ENCODE measurements at regions not wholly inside any gene's neighbourhood (a gene's known extent, or its start where the extent isn't known, plus 50 kb on each side); places are given as distances from the start of the nearest gene placed in this dataset.
"Not testable (repeated sequence)": the region's sequence is repeated elsewhere in the genome, so short reads cannot be mapped to it uniquely, and the experiment has no call there.

DNA sequence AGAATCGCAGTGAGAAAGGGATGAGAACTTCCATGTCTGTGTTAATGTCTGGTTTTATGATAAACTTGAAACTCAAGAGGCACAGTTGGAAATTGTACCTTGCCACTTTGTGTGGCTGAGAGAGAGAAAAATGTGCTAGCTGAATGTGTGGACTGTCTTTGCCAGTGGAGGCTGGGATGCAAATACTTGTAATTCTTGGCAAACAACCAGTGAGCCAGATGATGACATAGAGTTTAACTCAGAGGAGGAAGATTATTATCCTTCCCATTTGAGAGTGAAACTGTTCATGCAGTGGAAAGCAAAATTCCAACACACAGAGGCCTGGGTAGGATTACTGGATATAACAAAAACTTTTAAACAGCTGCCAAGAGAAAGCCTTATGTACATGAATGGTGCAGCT is 349.1 kb upstream of the NPAP1 start:
- H3K27ac Mint-ChIP-seq; H3K36me3 ChIP-seq (ENCODE audit: insufficient read depth, low read length); H3K9me3 Mint-ChIP-seq; H3K9me3 ChIP-seq (ENCODE audit: low read length); H3K27me3 Mint-ChIP-seq; H3K27me3 ChIP-seq (ENCODE audit: insufficient read depth, low read length, poor library complexity, severe bottlenecking); H3K4me3 ChIP-seq (ENCODE audit: low read length); H3K4me1 ChIP-seq (ENCODE audit: insufficient read depth, low read length); DNase-seq; H3K4me1 Mint-ChIP-seq; POLR2A ChIA-PET; H3K27ac ChIP-seq (ENCODE audit: low read depth, low read length); CTCF ChIA-PET; H3K36me3 Mint-ChIP-seq; H3K4me3 Mint-ChIP-seq: not testable (repeated sequence)

DNA sequence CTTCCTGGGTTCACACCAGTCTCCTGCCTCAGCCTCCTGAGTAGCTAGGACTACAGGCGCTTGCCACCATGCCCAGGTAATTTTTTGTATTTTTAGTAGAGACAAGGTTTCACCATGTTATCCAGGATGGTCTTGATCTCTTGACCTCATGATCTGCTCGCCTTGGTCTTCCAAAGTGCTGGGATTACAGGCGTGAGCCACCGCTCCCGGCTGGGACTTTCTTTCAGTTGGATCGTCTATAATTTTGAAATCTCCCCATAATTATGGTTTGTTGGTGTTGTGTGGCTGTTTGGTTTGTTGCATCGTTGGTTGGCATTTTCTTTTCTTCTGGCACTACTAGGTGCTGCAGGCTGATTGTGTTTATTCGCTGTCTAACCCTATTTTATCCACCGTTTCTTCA is 343.6 kb upstream of the NPAP1 start:
- H3K27ac Mint-ChIP-seq; H3K36me3 ChIP-seq (ENCODE audit: insufficient read depth, low read length); POLR2A ChIA-PET; H3K9me3 ChIP-seq (ENCODE audit: low read length); H3K4me3 Mint-ChIP-seq; H3K36me3 Mint-ChIP-seq; H3K27me3 ChIP-seq (ENCODE audit: insufficient read depth, low read length, poor library complexity, severe bottlenecking); CTCF ChIA-PET; H3K27ac ChIP-seq (ENCODE audit: low read depth, low read length); H3K27me3 Mint-ChIP-seq; H3K4me1 Mint-ChIP-seq; H3K4me3 ChIP-seq (ENCODE audit: low read length); DNase-seq; H3K4me1 ChIP-seq (ENCODE audit: insufficient read depth, low read length): not testable (repeated sequence)
- H3K9me3 Mint-ChIP-seq: peaks cover 4 to 14% (median 6%) of the 10 kb centered on the region in 5 donors

GRCh38 chr15:24341876-24342275 is 333.7 kb upstream of the NPAP1 start:
- DNase-seq; H3K4me3 ChIP-seq (ENCODE audit: low read length); H3K36me3 ChIP-seq (ENCODE audit: insufficient read depth, low read length); H3K27me3 ChIP-seq (ENCODE audit: insufficient read depth, low read length, poor library complexity, severe bottlenecking); H3K4me3 Mint-ChIP-seq; H3K27me3 Mint-ChIP-seq; H3K4me1 ChIP-seq (ENCODE audit: insufficient read depth, low read length); H3K4me1 Mint-ChIP-seq; H3K27ac ChIP-seq (ENCODE audit: low read depth, low read length); CTCF ChIA-PET; H3K27ac Mint-ChIP-seq; POLR2A ChIA-PET; H3K36me3 Mint-ChIP-seq; H3K9me3 ChIP-seq (ENCODE audit: low read length): not testable (repeated sequence)
- H3K9me3 Mint-ChIP-seq: peaks cover 0 to 26% (median 8%) of the 10 kb centered on the region in 5 donors

DNA sequence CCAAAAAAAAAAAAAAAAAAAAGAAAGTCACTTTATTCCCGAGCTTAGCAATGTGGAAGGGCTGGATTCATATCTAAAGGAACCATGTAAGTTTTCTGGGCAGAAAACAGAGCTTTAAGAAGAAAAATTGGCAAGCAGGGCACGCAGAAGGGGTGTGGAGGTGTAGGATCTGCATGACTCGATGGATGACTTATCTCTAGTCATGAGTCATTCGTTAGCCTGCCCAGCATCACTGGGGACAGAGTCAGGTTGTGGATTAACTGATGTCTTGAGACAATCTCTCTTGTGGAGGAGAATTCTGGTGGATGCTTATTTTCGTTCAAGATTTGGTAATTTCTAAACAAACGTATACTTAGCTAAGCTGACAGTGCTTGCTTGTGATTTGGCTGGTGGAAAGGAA is 322.8 kb upstream of the NPAP1 start:
- H3K4me3 ChIP-seq (ENCODE audit: low read length); H3K4me1 Mint-ChIP-seq; H3K27me3 ChIP-seq (ENCODE audit: insufficient read depth, low read length, poor library complexity, severe bottlenecking); CTCF ChIA-PET; H3K9me3 ChIP-seq (ENCODE audit: low read length); H3K4me3 Mint-ChIP-seq; H3K27ac Mint-ChIP-seq; POLR2A ChIA-PET; H3K27me3 Mint-ChIP-seq; H3K36me3 ChIP-seq (ENCODE audit: insufficient read depth, low read length); H3K36me3 Mint-ChIP-seq; DNase-seq; H3K27ac ChIP-seq (ENCODE audit: low read depth, low read length); H3K4me1 ChIP-seq (ENCODE audit: insufficient read depth, low read length): not testable (repeated sequence)
- peaks cover 3 to 22% (median 11%) of the 10 kb centered on the region in 5 donors for H3K9me3 Mint-ChIP-seq

GRCh38 chr15:24381103-24381502 is 294.5 kb upstream of the NPAP1 start:
- H3K36me3 ChIP-seq (ENCODE audit: insufficient read depth, low read length); H3K36me3 Mint-ChIP-seq; H3K27me3 Mint-ChIP-seq; CTCF ChIA-PET; H3K27me3 ChIP-seq (ENCODE audit: insufficient read depth, low read length, poor library complexity, severe bottlenecking); H3K27ac ChIP-seq (ENCODE audit: low read depth, low read length); H3K9me3 Mint-ChIP-seq; DNase-seq; H3K4me3 ChIP-seq (ENCODE audit: low read length); H3K4me1 ChIP-seq (ENCODE audit: insufficient read depth, low read length); H3K27ac Mint-ChIP-seq; H3K4me1 Mint-ChIP-seq; H3K4me3 Mint-ChIP-seq; H3K9me3 ChIP-seq (ENCODE audit: low read length); POLR2A ChIA-PET: not testable (repeated sequence)

GRCh38 chr15:24385258-24385657 is 290.3 kb upstream of the NPAP1 start:
- H3K27ac ChIP-seq (ENCODE audit: low read depth, low read length); H3K4me1 Mint-ChIP-seq; POLR2A ChIA-PET; H3K9me3 ChIP-seq (ENCODE audit: low read length); H3K4me3 ChIP-seq (ENCODE audit: low read length); H3K27ac Mint-ChIP-seq; H3K9me3 Mint-ChIP-seq; H3K27me3 ChIP-seq (ENCODE audit: insufficient read depth, low read length, poor library complexity, severe bottlenecking); H3K27me3 Mint-ChIP-seq; H3K4me1 ChIP-seq (ENCODE audit: insufficient read depth, low read length); H3K36me3 Mint-ChIP-seq; DNase-seq; H3K4me3 Mint-ChIP-seq; CTCF ChIA-PET; H3K36me3 ChIP-seq (ENCODE audit: insufficient read depth, low read length): not testable (repeated sequence)

DNA sequence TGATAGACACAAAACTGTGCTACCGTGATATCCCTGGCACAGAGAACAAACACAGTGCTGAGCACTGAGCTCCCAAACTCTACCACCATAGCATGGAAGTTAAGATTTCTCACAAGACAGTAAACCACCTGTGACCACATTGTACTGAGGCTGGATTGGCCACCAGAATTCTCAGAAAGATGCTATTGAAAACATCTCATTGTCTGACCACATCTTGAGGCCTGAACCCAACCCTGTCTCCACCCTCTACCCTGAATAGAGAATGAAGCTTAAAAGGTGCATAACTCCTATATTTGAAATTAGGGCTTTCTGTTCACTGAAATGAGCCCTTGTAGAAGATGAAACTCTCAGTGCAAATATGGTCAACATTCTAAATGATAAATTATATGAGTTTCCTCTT is 281.3 kb upstream of the NPAP1 start:
- Mint-ChIP-seq H3K9me3 (peaks cover 2 to 10% (median 4%) of the 10 kb centered on the region in 5 donors), H3K4me3 (no peak overlapping the region), H3K4me1 (no peaks in the 10 kb centered on the region), H3K36me3 (no peaks in the 10 kb centered on the region), H3K27ac (no peak overlapping the region), H3K27me3 (peaks cover 0 to 2% of the 10 kb centered on the region in 2 donors)
- Histone ChIP-seq H3K4me3 (ENCODE audit: low read length) (no peak overlapping the region), H3K27me3 (ENCODE audit: insufficient read depth, low read length, poor library complexity, severe bottlenecking) (no peaks in the 10 kb centered on the region), H3K9me3 (ENCODE audit: low read length) (no peaks in the 10 kb centered on the region), H3K27ac (ENCODE audit: low read depth, low read length) (no peak overlapping the region), H3K4me1 (ENCODE audit: insufficient read depth, low read length) (no peaks in the 10 kb centered on the region), H3K36me3 (ENCODE audit: insufficient read depth, low read length) (no peaks in the 10 kb centered on the region)
- ChIA-PET POLR2A (no interaction called here), CTCF (no interaction called here)
- no peak for DNase-seq

- H3K36me3 Mint-ChIP-seq; CTCF ChIA-PET; H3K27me3 Mint-ChIP-seq; H3K4me1 Mint-ChIP-seq; H3K27me3 ChIP-seq (ENCODE audit: insufficient read depth, low read length, poor library complexity, severe bottlenecking); H3K9me3 ChIP-seq (ENCODE audit: low read length); H3K27ac ChIP-seq (ENCODE audit: low read depth, low read length); H3K27ac Mint-ChIP-seq; POLR2A ChIA-PET; H3K4me3 Mint-ChIP-seq; H3K4me3 ChIP-seq (ENCODE audit: low read length); H3K36me3 ChIP-seq (ENCODE audit: insufficient read depth, low read length); DNase-seq; H3K4me1 ChIP-seq (ENCODE audit: insufficient read depth, low read length): not testable (repeated sequence)
- peaks cover 2 to 32% (median 7%) of the 10 kb centered on the region in 5 donors for H3K9me3 Mint-ChIP-seq
These were observed 262.9 kb upstream of the NPAP1 start for GRCh38 chr15:24412649-24413048.

GRCh38 chr15:24426286-24427054 is 249.1 kb upstream of the NPAP1 start:
- H3K36me3 ChIP-seq (ENCODE audit: insufficient read depth, low read length); DNase-seq; H3K9me3 Mint-ChIP-seq; H3K36me3 Mint-ChIP-seq; H3K4me3 ChIP-seq (ENCODE audit: low read length); H3K27me3 Mint-ChIP-seq; CTCF ChIA-PET; POLR2A ChIA-PET; H3K27me3 ChIP-seq (ENCODE audit: insufficient read depth, low read length, poor library complexity, severe bottlenecking); H3K4me3 Mint-ChIP-seq; H3K27ac ChIP-seq (ENCODE audit: low read depth, low read length); H3K9me3 ChIP-seq (ENCODE audit: low read length); H3K27ac Mint-ChIP-seq; H3K4me1 ChIP-seq (ENCODE audit: insufficient read depth, low read length); H3K4me1 Mint-ChIP-seq: not testable (repeated sequence)

Data from CD8-positive, alpha-beta memory T cell (primary cell).